Spleen (tissue), 7 donors: ENCODE measurements at regions not wholly inside any gene's neighbourhood (a gene's known extent, or its start where the extent isn't known, plus 50 kb on each side); places are given as distances from the start of the nearest gene placed in this dataset.

Source experiments
- POLR2A ChIP-seq, 3 donors: fragments of 450-650 bp; IDR thresholded peaks; one replicate each; pipeline ENCODE4 v1.5.1; 2017; ENCODE audit warnings: antibody characterized with exemption in 3 of 3, mild to moderate bottlenecking in 1 of 3
- TF ChIP-seq, protein P1 (sequence below), 11 experiments: fragments of 200-600 bp in 7 of 11; fragments of 450-650 bp in 4 of 11; sonication (generic) in 4 of 11; IDR thresholded peaks in 8 of 11; conservative IDR thresholded peaks in 3 of 11; 1 replicate in 7 of 11; 2 replicates in 4 of 11; pipeline versions ENCODE4 v1.4.0 to v1.8.0; 2016 to 2021; ENCODE audit warnings: antibody characterized with exemption in 11 of 11, inconsistent platforms in 4 of 11, mild to moderate bottlenecking in 1 of 11
- donor health status: DM: no; HTN: no; CAD: no; lungs with moderate emphysema.
- donor health status: DM: no; HTN: no; CAD: no.
- donor health status: DM: no; HTN: no; CAD: no.

DNA sequence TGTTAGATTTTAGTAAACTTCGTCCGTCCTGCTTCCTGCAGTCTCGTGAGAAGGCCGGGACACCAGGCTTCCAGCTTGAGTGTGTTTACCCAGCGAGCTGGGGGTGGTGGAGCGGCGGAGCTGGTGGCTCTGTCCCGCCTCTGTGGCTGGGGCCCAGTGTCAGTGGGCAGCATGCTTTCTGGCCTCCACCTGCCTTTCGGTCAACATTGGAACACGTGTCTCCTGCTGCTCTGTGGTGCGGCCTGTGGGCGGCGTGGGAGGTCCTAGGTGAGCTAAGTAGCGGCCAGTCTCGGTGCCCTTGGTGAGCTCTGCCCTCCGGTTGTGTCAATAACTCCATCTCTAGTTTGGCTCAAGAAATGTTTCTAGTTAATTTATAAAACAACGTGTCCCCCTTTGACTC, 125.9 kb downstream of the GADD45G start:
- TF ChIP-seq, protein P1, sequence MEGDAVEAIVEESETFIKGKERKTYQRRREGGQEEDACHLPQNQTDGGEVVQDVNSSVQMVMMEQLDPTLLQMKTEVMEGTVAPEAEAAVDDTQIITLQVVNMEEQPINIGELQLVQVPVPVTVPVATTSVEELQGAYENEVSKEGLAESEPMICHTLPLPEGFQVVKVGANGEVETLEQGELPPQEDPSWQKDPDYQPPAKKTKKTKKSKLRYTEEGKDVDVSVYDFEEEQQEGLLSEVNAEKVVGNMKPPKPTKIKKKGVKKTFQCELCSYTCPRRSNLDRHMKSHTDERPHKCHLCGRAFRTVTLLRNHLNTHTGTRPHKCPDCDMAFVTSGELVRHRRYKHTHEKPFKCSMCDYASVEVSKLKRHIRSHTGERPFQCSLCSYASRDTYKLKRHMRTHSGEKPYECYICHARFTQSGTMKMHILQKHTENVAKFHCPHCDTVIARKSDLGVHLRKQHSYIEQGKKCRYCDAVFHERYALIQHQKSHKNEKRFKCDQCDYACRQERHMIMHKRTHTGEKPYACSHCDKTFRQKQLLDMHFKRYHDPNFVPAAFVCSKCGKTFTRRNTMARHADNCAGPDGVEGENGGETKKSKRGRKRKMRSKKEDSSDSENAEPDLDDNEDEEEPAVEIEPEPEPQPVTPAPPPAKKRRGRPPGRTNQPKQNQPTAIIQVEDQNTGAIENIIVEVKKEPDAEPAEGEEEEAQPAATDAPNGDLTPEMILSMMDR (IDR thresholded peaks at IDR 0.05 in 8 of 11, conservative IDR thresholded peaks at IDR 0.05 in 3 of 11), result no peak
- no peak for TF ChIP-seq POLR2A (IDR thresholded peaks at IDR 0.05)
